ENCODE measurements at regions not wholly inside any gene's neighbourhood (a gene's known extent, or its start where the extent isn't known, plus 50 kb on each side); places are given as distances from the start of the nearest gene placed in this dataset.

- H3K4me1 ChIP-seq (ENCODE audit: control insufficient read depth, extremely low read depth, insufficient read depth, low read length) = no peaks in the 10 kb centered on the region
- no peaks in the 10 kb centered on the region for H4K20me1 ChIP-seq (ENCODE audit: control insufficient read depth, extremely low read depth, insufficient read depth, low read length)
- FAIRE-seq (no peak), DNase-seq (ENCODE audit: low read depth, low spot score) (no peak)
- no peak overlapping the region for H3K4me2 ChIP-seq (ENCODE audit: control insufficient read depth, extremely low read depth, insufficient read depth, low read depth, low read length)
- H3K4me3 ChIP-seq (ENCODE audit: control insufficient read depth in 2 of 3, extremely low read depth in 1 of 3, insufficient read depth in 2 of 3, low read depth in 1 of 3, low read length in 3 of 3) = no peak overlapping the region
- no peaks in the 10 kb centered on the region for H3K79me2 ChIP-seq (ENCODE audit: control insufficient read depth, insufficient read depth, low read length)
- no peak overlapping the region for H3K27ac ChIP-seq (ENCODE audit: control insufficient read depth, insufficient read depth, low read length)
- no peaks in the 10 kb centered on the region for H3K36me3 ChIP-seq (ENCODE audit: control insufficient read depth in 2 of 2, extremely low read depth in 1 of 2, insufficient read depth in 2 of 2, low read length in 2 of 2)
- dilution Hi-C loops (cut with MboI; ENCODE audit: extremely low pct_ligation_motif_present, low sequenced_read_pairs) = no loop called here
- H2AFZ ChIP-seq (ENCODE audit: control insufficient read depth, low read length) = no peak overlapping the region
- H3K9me3 ChIP-seq (ENCODE audit: control insufficient read depth, low read depth, low read length) = no peaks in the 10 kb centered on the region
- H3K27me3 ChIP-seq (ENCODE audit: control insufficient read depth, extremely low read depth, insufficient read depth, low read length) = no peaks in the 10 kb centered on the region
- TF ChIP-seq EZH2 (IDR thresholded peaks at IDR 0.05; ENCODE audit: low read length) = no peak
- no peak for TF ChIP-seq CTCF (optimal IDR thresholded peaks at IDR 0.05 in 1 of 3, IDR thresholded peaks at IDR 0.05 in 1 of 3, conservative IDR thresholded peaks at IDR 0.05 in 1 of 3; ENCODE audit: extremely low read depth in 1 of 3, insufficient read depth in 2 of 3, low read length in 3 of 3)
- no peak overlapping the region for H3K9ac ChIP-seq (ENCODE audit: control insufficient read depth, extremely low read depth, insufficient read depth, low read length)
- no peaks in the 10 kb centered on the region for H3K9me1 ChIP-seq (ENCODE audit: control insufficient read depth, extremely low read depth, insufficient read depth, low read length)
These were observed 57.7 kb upstream of the PDE4B start for GRCh38 chr1:65734979-65735378.

- Histone ChIP-seq H2AFZ (ENCODE audit: control insufficient read depth, low read length) (no peak overlapping the region), H3K27ac (ENCODE audit: control insufficient read depth, insufficient read depth, low read length) (no peak overlapping the region), H3K4me1 (ENCODE audit: control insufficient read depth, extremely low read depth, insufficient read depth, low read length) (no peaks in the 10 kb centered on the region), H3K9me1 (ENCODE audit: control insufficient read depth, extremely low read depth, insufficient read depth, low read length) (no peaks in the 10 kb centered on the region), H3K9me3 (ENCODE audit: control insufficient read depth, low read depth, low read length) (no peaks in the 10 kb centered on the region), H3K79me2 (ENCODE audit: control insufficient read depth, insufficient read depth, low read length) (no peaks in the 10 kb centered on the region), H3K4me2 (ENCODE audit: control insufficient read depth, extremely low read depth, insufficient read depth, low read depth, low read length) (no peak overlapping the region), H3K27me3 (ENCODE audit: control insufficient read depth, extremely low read depth, insufficient read depth, low read length) (no peaks in the 10 kb centered on the region), H3K9ac (ENCODE audit: control insufficient read depth, extremely low read depth, insufficient read depth, low read length) (no peak overlapping the region), H4K20me1 (ENCODE audit: control insufficient read depth, extremely low read depth, insufficient read depth, low read length) (no peaks in the 10 kb centered on the region), H3K36me3 (ENCODE audit: control insufficient read depth in 2 of 2, extremely low read depth in 1 of 2, insufficient read depth in 2 of 2, low read length in 2 of 2) (no peaks in the 10 kb centered on the region), H3K4me3 (ENCODE audit: control insufficient read depth in 2 of 3, extremely low read depth in 1 of 3, insufficient read depth in 2 of 3, low read depth in 1 of 3, low read length in 3 of 3) (no peak overlapping the region)
- FAIRE-seq (no peak), DNase-seq (ENCODE audit: low read depth, low spot score) (no peak)
- dilution Hi-C loops (cut with MboI; ENCODE audit: extremely low pct_ligation_motif_present, low sequenced_read_pairs) = no loop called here
- TF ChIP-seq CTCF (optimal IDR thresholded peaks at IDR 0.05 in 1 of 3, IDR thresholded peaks at IDR 0.05 in 1 of 3, conservative IDR thresholded peaks at IDR 0.05 in 1 of 3; ENCODE audit: extremely low read depth in 1 of 3, insufficient read depth in 2 of 3, low read length in 3 of 3) (no peak), EZH2 (IDR thresholded peaks at IDR 0.05; ENCODE audit: low read length) (no peak)
These were observed 50.7 kb upstream of the PDE4B start for GRCh38 chr1:65741993-65742392.
